ENCODE measurements at regions not wholly inside any gene's neighbourhood (a gene's known extent, or its start where the extent isn't known, plus 50 kb on each side); places are given as distances from the start of the nearest gene placed in this dataset.
"Not testable (repeated sequence)": the region's sequence is repeated elsewhere in the genome, so short reads cannot be mapped to it uniquely, and the experiment has no call there.

- no peaks in the 10 kb centered on the region for H3K36me3 ChIP-seq (ENCODE audit: insufficient read depth, low read length)
- 94% methylated on average over 2 of the region's 3 CpGs for WGBS
- no peak overlapping the region for H3K9ac ChIP-seq (ENCODE audit: low read depth, low read length)
- peaks cover 3% of the 10 kb centered on the region; the same call in 1 of the 2 replicates for H3K27me3 ChIP-seq (ENCODE audit: insufficient read depth, low read length)
- H3K27ac ChIP-seq (ENCODE audit: low read depth, low read length): no peak overlapping the region
- H3K9me3 ChIP-seq (ENCODE audit: insufficient read depth, low read depth, low read length): no peaks in the 10 kb centered on the region
- H3K4me1 ChIP-seq (ENCODE audit: insufficient read depth, low read length): no peaks in the 10 kb centered on the region
- H3K4me3 ChIP-seq (ENCODE audit: low read length): no peak overlapping the region
Measured at GRCh38 chr11:123321636-123322035, 108.4 kb upstream of the GRAMD1B start.

- H3K36me3 ChIP-seq (ENCODE audit: insufficient read depth, low read length): no peaks in the 10 kb centered on the region
- H3K4me3 ChIP-seq (ENCODE audit: low read length): no peak overlapping the region
- no peak overlapping the region for H3K27ac ChIP-seq (ENCODE audit: low read depth, low read length)
- 83% methylated on average over 2 of the region's 2 CpGs for WGBS
- no peaks in the 10 kb centered on the region for H3K9me3 ChIP-seq (ENCODE audit: insufficient read depth, low read depth, low read length)
- H3K27me3 ChIP-seq (ENCODE audit: insufficient read depth, low read length): peaks cover 3% of the 10 kb centered on the region; the same call in 1 of the 2 replicates
- peaks cover 3% of the 10 kb centered on the region; the same call in 1 of the 2 replicates for H3K4me1 ChIP-seq (ENCODE audit: insufficient read depth, low read length)
- no peak overlapping the region for H3K9ac ChIP-seq (ENCODE audit: low read depth, low read length)
Measured at GRCh38 chr11:123318623-123319022, 111.4 kb upstream of the GRAMD1B start.

GRCh38 chr11:123318132-123318531 lies 111.9 kb upstream of the GRAMD1B start:
- H3K27ac ChIP-seq (ENCODE audit: low read depth, low read length); H3K9ac ChIP-seq (ENCODE audit: low read depth, low read length); H3K27me3 ChIP-seq (ENCODE audit: insufficient read depth, low read length); H3K4me3 ChIP-seq (ENCODE audit: low read length); H3K4me1 ChIP-seq (ENCODE audit: insufficient read depth, low read length); H3K9me3 ChIP-seq (ENCODE audit: insufficient read depth, low read depth, low read length); H3K36me3 ChIP-seq (ENCODE audit: insufficient read depth, low read length): not testable (repeated sequence)

GRCh38 chr11:123316003-123316402 lies 114.1 kb upstream of the GRAMD1B start:
- Histone ChIP-seq H3K9ac (ENCODE audit: low read depth, low read length) (no peak overlapping the region), H3K27me3 (ENCODE audit: insufficient read depth, low read length) (peaks cover 3% of the 10 kb centered on the region; the same call in 1 of the 2 replicates), H3K4me3 (ENCODE audit: low read length) (no peak overlapping the region), H3K4me1 (ENCODE audit: insufficient read depth, low read length) (peaks cover 14% of the 10 kb centered on the region), H3K36me3 (ENCODE audit: insufficient read depth, low read length) (no peaks in the 10 kb centered on the region), H3K27ac (ENCODE audit: low read depth, low read length) (no peak overlapping the region), H3K9me3 (ENCODE audit: insufficient read depth, low read depth, low read length) (no peaks in the 10 kb centered on the region)
- WGBS: 95% methylated on average over 6 of the region's 6 CpGs

- Histone ChIP-seq H3K27me3 (ENCODE audit: insufficient read depth, low read length) (peaks cover 3% of the 10 kb centered on the region; the same call in 1 of the 2 replicates), H3K4me3 (ENCODE audit: low read length) (no peak overlapping the region), H3K4me1 (ENCODE audit: insufficient read depth, low read length) (peaks cover 14% of the 10 kb centered on the region), H3K27ac (ENCODE audit: low read depth, low read length) (no peak overlapping the region), H3K9me3 (ENCODE audit: insufficient read depth, low read depth, low read length) (no peaks in the 10 kb centered on the region), H3K36me3 (ENCODE audit: insufficient read depth, low read length) (no peaks in the 10 kb centered on the region), H3K9ac (ENCODE audit: low read depth, low read length) (no peak overlapping the region)
- 90% methylated on average over 11 of the region's 11 CpGs for WGBS
Measured at GRCh38 chr11:123314972-123315371, 115.1 kb upstream of the GRAMD1B start.

- no peaks in the 10 kb centered on the region for H3K27me3 ChIP-seq (ENCODE audit: insufficient read depth, low read length)
- WGBS: 56% methylated on average over 5 of the region's 5 CpGs
Measured at GRCh38 chr11:123313262-123313661, 116.8 kb upstream of the GRAMD1B start.

GRCh38 chr11:123308077-123308476 lies 113.0 kb upstream of the CLMP start:
- 83% methylated on average over 7 of the region's 7 CpGs for WGBS
- no peak overlapping the region for H3K9ac ChIP-seq (ENCODE audit: low read depth, low read length)
- peaks cover 17% of the 10 kb centered on the region for H3K27me3 ChIP-seq (ENCODE audit: insufficient read depth, low read length)

More at GRCh38 chr11:123313262-123313661, 116.8 kb upstream of the GRAMD1B start:
- Histone ChIP-seq H3K27ac (ENCODE audit: low read depth, low read length) (peak overlapping the region; percentile 3; the same call in 1 of the 2 replicates), H3K9ac (ENCODE audit: low read depth, low read length) (no peak overlapping the region), H3K36me3 (ENCODE audit: insufficient read depth, low read length) (no peaks in the 10 kb centered on the region), H3K4me3 (ENCODE audit: low read length) (no peak overlapping the region), H3K9me3 (ENCODE audit: insufficient read depth, low read depth, low read length) (no peaks in the 10 kb centered on the region), H3K4me1 (ENCODE audit: insufficient read depth, low read length) (peaks cover 14% of the 10 kb centered on the region)

GRCh38 chr11:123307276-123307675 lies 112.2 kb upstream of the CLMP start:
- no peak overlapping the region for H3K9ac ChIP-seq (ENCODE audit: low read depth, low read length)
- H3K27me3 ChIP-seq (ENCODE audit: insufficient read depth, low read length): peaks cover 25% of the 10 kb centered on the region

More at GRCh38 chr11:123308077-123308476, 113.0 kb upstream of the CLMP start:
- H3K4me1 ChIP-seq (ENCODE audit: insufficient read depth, low read length): peaks cover 29% of the 10 kb centered on the region
- H3K27ac ChIP-seq (ENCODE audit: low read depth, low read length): no peak overlapping the region
- no peaks in the 10 kb centered on the region for H3K9me3 ChIP-seq (ENCODE audit: insufficient read depth, low read depth, low read length)
- H3K36me3 ChIP-seq (ENCODE audit: insufficient read depth, low read length): no peaks in the 10 kb centered on the region
- H3K4me3 ChIP-seq (ENCODE audit: low read length): no peak overlapping the region

GRCh38 chr11:123306531-123306930 lies 111.5 kb upstream of the CLMP start:
- Histone ChIP-seq H3K27ac (ENCODE audit: low read depth, low read length) (no peak overlapping the region), H3K36me3 (ENCODE audit: insufficient read depth, low read length) (no peaks in the 10 kb centered on the region), H3K27me3 (ENCODE audit: insufficient read depth, low read length) (peaks cover 31% of the 10 kb centered on the region), H3K4me1 (ENCODE audit: insufficient read depth, low read length) (peaks cover 30% of the 10 kb centered on the region), H3K9ac (ENCODE audit: low read depth, low read length) (no peak overlapping the region), H3K9me3 (ENCODE audit: insufficient read depth, low read depth, low read length) (no peaks in the 10 kb centered on the region), H3K4me3 (ENCODE audit: low read length) (no peak overlapping the region)
- WGBS: 93% methylated on average over 6 of the region's 7 CpGs

More at GRCh38 chr11:123307276-123307675, 112.2 kb upstream of the CLMP start:
- Histone ChIP-seq H3K27ac (ENCODE audit: low read depth, low read length) (no peak overlapping the region), H3K4me1 (ENCODE audit: insufficient read depth, low read length) (peaks cover 29% of the 10 kb centered on the region), H3K36me3 (ENCODE audit: insufficient read depth, low read length) (no peaks in the 10 kb centered on the region), H3K9me3 (ENCODE audit: insufficient read depth, low read depth, low read length) (no peaks in the 10 kb centered on the region), H3K4me3 (ENCODE audit: low read length) (no peak overlapping the region)
- WGBS: 75% methylated on average over 4 of the region's 4 CpGs

- H3K4me1 ChIP-seq (ENCODE audit: insufficient read depth, low read length): peaks cover 35% of the 10 kb centered on the region
- no peak overlapping the region for H3K27ac ChIP-seq (ENCODE audit: low read depth, low read length)
Measured at GRCh38 chr11:123305601-123306375, 110.7 kb upstream of the CLMP start.

GRCh38 chr11:123304828-123305466 lies 109.9 kb upstream of the CLMP start:
- Histone ChIP-seq H3K9me3 (ENCODE audit: insufficient read depth, low read depth, low read length) (no peaks in the 10 kb centered on the region), H3K4me3 (ENCODE audit: low read length) (no peak overlapping the region), H3K4me1 (ENCODE audit: insufficient read depth, low read length) (peaks cover 35% of the 10 kb centered on the region), H3K36me3 (ENCODE audit: insufficient read depth, low read length) (no peaks in the 10 kb centered on the region), H3K9ac (ENCODE audit: low read depth, low read length) (no peak overlapping the region), H3K27ac (ENCODE audit: low read depth, low read length) (no peak overlapping the region), H3K27me3 (ENCODE audit: insufficient read depth, low read length) (peaks cover 44% of the 10 kb centered on the region)
- 67% methylated on average over 8 of the region's 8 CpGs for WGBS

More at GRCh38 chr11:123305601-123306375, 110.7 kb upstream of the CLMP start:
- Histone ChIP-seq H3K36me3 (ENCODE audit: insufficient read depth, low read length) (no peaks in the 10 kb centered on the region), H3K9ac (ENCODE audit: low read depth, low read length) (no peak overlapping the region), H3K9me3 (ENCODE audit: insufficient read depth, low read depth, low read length) (no peaks in the 10 kb centered on the region), H3K4me3 (ENCODE audit: low read length) (no peak overlapping the region), H3K27me3 (ENCODE audit: insufficient read depth, low read length) (peaks cover 38% of the 10 kb centered on the region)
- 93% methylated on average over 10 of the region's 10 CpGs for WGBS
